Neural cell (in vitro differentiated cells): ENCODE measurements at regions not wholly inside any gene's neighbourhood (a gene's known extent, or its start where the extent isn't known, plus 50 kb on each side); places are given as distances from the start of the nearest gene placed in this dataset.

Experiments used
- H2AFZ ChIP-seq: fragments of 200-600, 300-800 bp; sonication (generic), shearing (Covaris generic); 2 replicates; pipeline ENCODE4 v1.6.0; 2014; ENCODE audit warnings: low read depth, mild to moderate bottlenecking, antibody characterized with exemption, low read length, moderate library complexity
- H3F3A ChIP-seq: fragments of 200-600 bp; shearing (Covaris generic); 2 replicates; pipeline ENCODE4 v1.6.1; 2016; ENCODE audit warnings: mild to moderate bottlenecking, moderate library complexity, mixed read lengths, antibody characterized with exemption, low read length; ENCODE audit not compliant: insufficient read depth, poor library complexity, severe bottlenecking
- H3K27ac ChIP-seq: fragments of 200-600, 300-800 bp; sonication (generic), shearing (Covaris generic); 2 replicates; pipeline ENCODE4 v1.5.1; 2014; ENCODE audit warnings: mild to moderate bottlenecking, low read length, moderate library complexity
- H3K27me3 ChIP-seq: fragments of 300-800, 200-600 bp; sonication (generic), shearing (Covaris generic); 2 replicates; pipeline ENCODE4 v1.6.0; 2014; ENCODE audit warnings: mild to moderate bottlenecking, low read depth, low read length, moderate library complexity; ENCODE audit not compliant: insufficient read depth
- H3K36me3 ChIP-seq: fragments of 300-800, 200-600 bp; sonication (generic), shearing (Covaris generic); 2 replicates; pipeline ENCODE4 v1.5.1; 2014; ENCODE audit warnings: mild to moderate bottlenecking, antibody characterized with exemption, low read length, moderate library complexity; ENCODE audit not compliant: insufficient read depth
- H3K4me2 ChIP-seq: fragments of 300-800, 200-600 bp; sonication (generic), shearing (Covaris generic); 2 replicates; pipeline ENCODE4 v1.6.0; 2014; ENCODE audit warnings: mild to moderate bottlenecking, low read length
- H3K4me3 ChIP-seq: fragments of 300-800, 200-600 bp; sonication (generic), shearing (Covaris generic); 2 replicates; pipeline ENCODE4 v1.5.1; 2014; ENCODE audit warnings: mild to moderate bottlenecking, low read length, moderate library complexity
- H3K79me2 ChIP-seq: fragments of 200-600 bp; shearing (Covaris generic); replicated peaks from 2 replicates; pipeline ENCODE4 v1.6.0; 2014; ENCODE audit warnings: mild to moderate bottlenecking, low read length, moderate library complexity; ENCODE audit not compliant: insufficient read depth
- H3K9ac ChIP-seq: fragments of 300-800, 200-600 bp; sonication (generic), shearing (Covaris generic); 2 replicates; pipeline ENCODE4 v1.6.1; 2016; ENCODE audit warnings: mild to moderate bottlenecking, low read length, mixed read lengths
- H3K9me2 ChIP-seq: fragments of 200-600 bp; shearing (Covaris generic); 2 replicates; pipeline ENCODE4 v1.6.1; 2016; ENCODE audit warnings: mild to moderate bottlenecking, low read length, mixed read lengths; ENCODE audit not compliant: insufficient read depth
- H3K9me3 ChIP-seq: fragments of 200-600, 300-800 bp; sonication (generic), shearing (Covaris generic); 2 replicates; pipeline ENCODE4 v1.6.1; 2016; ENCODE audit warnings: mild to moderate bottlenecking, mixed run types, low read length, moderate library complexity, mixed read lengths
- H4K20me1 ChIP-seq: fragments of 200-600 bp; shearing (Covaris generic); 2 replicates; pipeline ENCODE4 v1.6.1; 2016; ENCODE audit warnings: mild to moderate bottlenecking, mixed run types; ENCODE audit not compliant: insufficient read depth
- EP300 ChIP-seq: fragments of 450-650 bp; conservative IDR thresholded peaks from 2 replicates; pipeline ENCODE4 v1.6.1; 2014; ENCODE audit warnings: antibody characterized with exemption, mild to moderate bottlenecking, moderate library complexity; ENCODE audit not compliant: poor library complexity, severe bottlenecking
- EZH2 ChIP-seq: fragments of 200-600, 300-800 bp; shearing (Covaris generic), sonication (generic); IDR thresholded peaks from 2 replicates; pipeline ENCODE4 v1.6.1; 2014; ENCODE audit warnings: antibody characterized with exemption, low read length, borderline replicate concordance, mild to moderate bottlenecking; ENCODE audit not compliant: insufficient read depth, poor library complexity, severe bottlenecking
- MXI1 ChIP-seq: fragments of 450-650 bp; conservative IDR thresholded peaks from 2 replicates; pipeline ENCODE4 v1.6.1; 2014; ENCODE audit warnings: antibody characterized with exemption, mild to moderate bottlenecking; ENCODE audit not compliant: poor library complexity, severe bottlenecking
- POLR2AphosphoS5 ChIP-seq: IDR thresholded peaks from 2 replicates; pipeline ENCODE4 v1.6.1; 2012
- RAD21 ChIP-seq: fragments of 450-650 bp; conservative IDR thresholded peaks from 2 replicates; pipeline ENCODE4 v1.6.1; 2014; ENCODE audit warnings: antibody characterized with exemption, mild to moderate bottlenecking, moderate library complexity
- SMC3 ChIP-seq: fragments of 450-650 bp; conservative IDR thresholded peaks from 2 replicates; pipeline ENCODE4 v1.6.1; 2014; ENCODE audit warnings: antibody characterized with exemption, mild to moderate bottlenecking, moderate library complexity; ENCODE audit not compliant: poor library complexity
- TAF1 ChIP-seq: IDR thresholded peaks from 2 replicates; pipeline ENCODE4 v1.6.1; 2012; ENCODE audit warnings: low read depth
- TF ChIP-seq, protein P1 (sequence below): IDR thresholded peaks from 2 replicates; pipeline ENCODE4 v1.6.1; 2012; ENCODE audit warnings: borderline replicate concordance
- TF ChIP-seq, protein P2 (sequence below): fragments of 450-650 bp; IDR thresholded peaks from 2 replicates; pipeline ENCODE4 v1.5.1; 2014; ENCODE audit warnings: antibody characterized with exemption, mild to moderate bottlenecking, moderate library complexity; ENCODE audit not compliant: poor library complexity, severe bottlenecking

- Histone ChIP-seq H3K4me2 (no peak overlapping the region), H2AFZ (no peak overlapping the region), H3K79me2 (no peaks in the 10 kb centered on the region), H4K20me1 (no peaks in the 10 kb centered on the region), H3K9ac (no peak overlapping the region), H3K36me3 (no peaks in the 10 kb centered on the region), H3K4me3 (no peak overlapping the region), H3K27me3 (no peaks in the 10 kb centered on the region), H3K9me3 (no peaks in the 10 kb centered on the region), H3F3A (no peaks in the 10 kb centered on the region), H3K9me2 (no peaks in the 10 kb centered on the region), H3K27ac (no peak overlapping the region)
- TF ChIP-seq MXI1 = no peak
- TF ChIP-seq EZH2 = no peak
- TF ChIP-seq, protein P1, sequence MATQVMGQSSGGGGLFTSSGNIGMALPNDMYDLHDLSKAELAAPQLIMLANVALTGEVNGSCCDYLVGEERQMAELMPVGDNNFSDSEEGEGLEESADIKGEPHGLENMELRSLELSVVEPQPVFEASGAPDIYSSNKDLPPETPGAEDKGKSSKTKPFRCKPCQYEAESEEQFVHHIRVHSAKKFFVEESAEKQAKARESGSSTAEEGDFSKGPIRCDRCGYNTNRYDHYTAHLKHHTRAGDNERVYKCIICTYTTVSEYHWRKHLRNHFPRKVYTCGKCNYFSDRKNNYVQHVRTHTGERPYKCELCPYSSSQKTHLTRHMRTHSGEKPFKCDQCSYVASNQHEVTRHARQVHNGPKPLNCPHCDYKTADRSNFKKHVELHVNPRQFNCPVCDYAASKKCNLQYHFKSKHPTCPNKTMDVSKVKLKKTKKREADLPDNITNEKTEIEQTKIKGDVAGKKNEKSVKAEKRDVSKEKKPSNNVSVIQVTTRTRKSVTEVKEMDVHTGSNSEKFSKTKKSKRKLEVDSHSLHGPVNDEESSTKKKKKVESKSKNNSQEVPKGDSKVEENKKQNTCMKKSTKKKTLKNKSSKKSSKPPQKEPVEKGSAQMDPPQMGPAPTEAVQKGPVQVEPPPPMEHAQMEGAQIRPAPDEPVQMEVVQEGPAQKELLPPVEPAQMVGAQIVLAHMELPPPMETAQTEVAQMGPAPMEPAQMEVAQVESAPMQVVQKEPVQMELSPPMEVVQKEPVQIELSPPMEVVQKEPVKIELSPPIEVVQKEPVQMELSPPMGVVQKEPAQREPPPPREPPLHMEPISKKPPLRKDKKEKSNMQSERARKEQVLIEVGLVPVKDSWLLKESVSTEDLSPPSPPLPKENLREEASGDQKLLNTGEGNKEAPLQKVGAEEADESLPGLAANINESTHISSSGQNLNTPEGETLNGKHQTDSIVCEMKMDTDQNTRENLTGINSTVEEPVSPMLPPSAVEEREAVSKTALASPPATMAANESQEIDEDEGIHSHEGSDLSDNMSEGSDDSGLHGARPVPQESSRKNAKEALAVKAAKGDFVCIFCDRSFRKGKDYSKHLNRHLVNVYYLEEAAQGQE = no peak
- no peak for TF ChIP-seq SMC3
- no peak for TF ChIP-seq TAF1
- TF ChIP-seq, protein P2, sequence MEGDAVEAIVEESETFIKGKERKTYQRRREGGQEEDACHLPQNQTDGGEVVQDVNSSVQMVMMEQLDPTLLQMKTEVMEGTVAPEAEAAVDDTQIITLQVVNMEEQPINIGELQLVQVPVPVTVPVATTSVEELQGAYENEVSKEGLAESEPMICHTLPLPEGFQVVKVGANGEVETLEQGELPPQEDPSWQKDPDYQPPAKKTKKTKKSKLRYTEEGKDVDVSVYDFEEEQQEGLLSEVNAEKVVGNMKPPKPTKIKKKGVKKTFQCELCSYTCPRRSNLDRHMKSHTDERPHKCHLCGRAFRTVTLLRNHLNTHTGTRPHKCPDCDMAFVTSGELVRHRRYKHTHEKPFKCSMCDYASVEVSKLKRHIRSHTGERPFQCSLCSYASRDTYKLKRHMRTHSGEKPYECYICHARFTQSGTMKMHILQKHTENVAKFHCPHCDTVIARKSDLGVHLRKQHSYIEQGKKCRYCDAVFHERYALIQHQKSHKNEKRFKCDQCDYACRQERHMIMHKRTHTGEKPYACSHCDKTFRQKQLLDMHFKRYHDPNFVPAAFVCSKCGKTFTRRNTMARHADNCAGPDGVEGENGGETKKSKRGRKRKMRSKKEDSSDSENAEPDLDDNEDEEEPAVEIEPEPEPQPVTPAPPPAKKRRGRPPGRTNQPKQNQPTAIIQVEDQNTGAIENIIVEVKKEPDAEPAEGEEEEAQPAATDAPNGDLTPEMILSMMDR = no peak
- TF ChIP-seq RAD21 = no peak
- TF ChIP-seq EP300 = no peak
- TF ChIP-seq POLR2AphosphoS5 = no peak
Observed at GRCh38 chr22:27629908-27630673, 171.5 kb downstream of the MN1 start.

- Histone ChIP-seq H2AFZ (no peak overlapping the region), H3K79me2 (no peaks in the 10 kb centered on the region), H3K9me3 (no peaks in the 10 kb centered on the region), H3K4me3 (no peak overlapping the region), H4K20me1 (no peaks in the 10 kb centered on the region), H3K9ac (no peak overlapping the region), H3K4me2 (no peak overlapping the region), H3K27me3 (no peaks in the 10 kb centered on the region), H3F3A (no peaks in the 10 kb centered on the region), H3K27ac (no peak overlapping the region), H3K36me3 (no peaks in the 10 kb centered on the region), H3K9me2 (no peaks in the 10 kb centered on the region)
- TF ChIP-seq EP300 (no peak), RAD21 (no peak), SMC3 (no peak)
- TF ChIP-seq, protein P1 = no peak
Observed at GRCh38 chr22:27630754-27631153, 170.8 kb downstream of the MN1 start.
